ENCODE measurements at regions not wholly inside any gene's neighbourhood (a gene's known extent, or its start where the extent isn't known, plus 50 kb on each side); places are given as distances from the start of the nearest gene placed in this dataset.

DNA sequence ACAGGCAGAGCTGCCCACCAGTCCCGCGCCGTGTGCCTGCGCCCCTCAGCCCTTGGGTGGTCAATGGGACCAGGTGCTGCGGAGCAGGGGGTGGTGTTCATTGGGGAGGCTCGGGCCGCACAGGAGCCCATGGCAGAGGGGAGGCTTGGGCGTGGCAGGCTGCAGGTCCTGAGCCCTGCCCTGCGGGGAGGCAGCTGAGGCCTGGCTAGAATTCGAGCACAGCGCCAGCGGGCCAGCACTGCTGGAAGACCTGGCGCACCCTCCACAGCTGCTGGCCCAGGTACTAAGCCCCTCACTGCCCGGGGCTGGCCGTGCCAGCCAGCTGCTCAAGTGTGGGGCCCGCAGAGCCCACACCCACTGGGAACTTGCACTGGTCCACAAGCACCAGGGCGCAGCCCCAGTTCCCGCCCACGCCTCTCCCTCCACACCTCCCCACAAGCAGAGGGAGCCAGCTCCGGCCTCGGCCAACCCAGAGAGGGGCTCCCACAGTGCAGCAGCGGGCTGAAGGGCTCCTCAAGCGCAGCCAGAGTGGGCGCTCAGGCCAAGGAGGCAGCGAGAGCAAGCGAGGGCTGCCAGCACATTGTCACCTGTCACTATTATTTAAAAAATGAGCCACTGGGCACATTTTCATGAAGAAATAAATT is 645.8 kb downstream of the CENPC start:
- H3K27ac Mint-ChIP-seq: no peak overlapping the region
- H3K9me3 Mint-ChIP-seq: no peaks in the 10 kb centered on the region
- H3K36me3 Mint-ChIP-seq: no peaks in the 10 kb centered on the region
- H3K4me3 Mint-ChIP-seq: no peak overlapping the region
- H3K4me1 Mint-ChIP-seq: no peaks in the 10 kb centered on the region
- no peaks in the 10 kb centered on the region for H3K27me3 Mint-ChIP-seq

DNA sequence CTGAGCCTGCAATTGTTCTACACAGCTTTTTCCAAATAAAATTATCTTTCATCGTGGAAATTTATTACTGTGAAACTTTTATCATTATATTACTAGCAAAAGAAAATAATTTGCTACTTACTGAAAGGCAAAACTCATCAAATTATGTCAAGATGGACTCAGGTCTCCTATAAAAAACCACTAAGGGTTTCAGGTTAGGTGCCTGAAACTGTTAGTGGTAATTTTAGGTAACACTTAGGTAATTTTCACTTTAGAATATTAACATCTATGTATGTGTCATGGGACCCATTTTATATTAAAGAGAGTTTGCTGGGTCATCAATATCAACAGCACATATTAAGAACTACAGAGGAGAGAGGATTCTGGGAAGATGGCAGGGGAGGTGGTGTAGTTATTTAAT is 651.5 kb downstream of the CENPC start:
- no peak overlapping the region for H3K4me3 Mint-ChIP-seq

DNA sequence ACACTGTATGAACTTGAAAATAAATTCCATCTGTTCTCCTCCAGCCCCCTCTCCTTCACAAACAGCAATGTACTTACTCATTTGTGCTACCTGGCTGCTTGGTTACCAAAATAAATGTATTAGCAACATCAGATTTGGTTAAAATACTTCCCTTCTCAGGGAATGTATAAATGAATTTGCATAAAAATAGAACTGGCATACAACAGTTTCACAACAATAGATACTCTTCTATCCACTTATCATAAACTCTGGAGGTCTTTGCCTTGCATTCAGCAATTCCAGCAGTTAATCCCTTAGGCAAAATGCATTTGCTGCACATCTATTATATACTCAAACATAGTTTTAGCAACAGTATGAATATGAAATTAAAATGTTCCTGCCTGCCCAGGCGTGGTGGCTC is 658.2 kb downstream of the CENPC start:
- H3K36me3 Mint-ChIP-seq: peaks cover 4% of the 10 kb centered on the region
- no peak overlapping the region for H3K4me3 Mint-ChIP-seq
- no peak overlapping the region for H3K27ac Mint-ChIP-seq
- no peaks in the 10 kb centered on the region for H3K27me3 Mint-ChIP-seq
- peaks cover 0 to 10% (median 8%) of the 10 kb centered on the region in 3 donors for H3K9me3 Mint-ChIP-seq
- no peaks in the 10 kb centered on the region for H3K4me1 Mint-ChIP-seq

More for the DNA sequence above, 651.5 kb downstream of the CENPC start:
- no peaks in the 10 kb centered on the region for H3K9me3 Mint-ChIP-seq
- H3K4me1 Mint-ChIP-seq: no peaks in the 10 kb centered on the region
- H3K36me3 Mint-ChIP-seq: peaks cover 2% of the 10 kb centered on the region
- no peaks in the 10 kb centered on the region for H3K27me3 Mint-ChIP-seq
- H3K27ac Mint-ChIP-seq: no peak overlapping the region

DNA sequence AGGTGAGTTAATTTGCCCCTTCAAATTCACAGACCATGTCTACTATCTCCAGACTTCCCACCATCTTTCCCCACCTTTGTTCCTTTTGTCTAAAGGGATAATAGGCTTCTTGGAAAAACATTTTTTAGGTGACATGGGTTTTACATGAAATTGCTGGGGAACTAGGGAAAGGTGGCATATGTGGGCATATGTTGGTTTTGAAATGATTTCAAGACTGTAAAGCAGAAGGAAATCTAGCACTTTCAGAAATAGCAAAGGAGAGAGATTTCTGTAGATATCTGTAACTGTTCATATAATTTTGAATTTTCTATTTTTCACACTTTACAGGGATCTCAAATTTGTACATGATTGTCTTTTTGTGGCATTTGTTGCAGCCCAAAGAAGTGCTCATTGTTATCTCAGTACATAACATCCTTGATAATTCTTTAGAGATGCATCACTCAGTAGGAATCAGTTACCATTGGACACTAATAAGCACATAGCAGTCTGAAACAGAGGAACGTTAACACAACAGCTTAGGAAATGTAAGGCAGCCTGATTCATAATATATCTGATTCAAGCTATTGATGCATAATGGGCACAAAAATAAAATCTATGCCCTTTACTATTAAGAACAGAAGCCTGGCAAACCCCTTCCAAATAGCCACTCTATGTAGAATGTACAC is 659.7 kb downstream of the CENPC start:
- no peaks in the 10 kb centered on the region for H3K27me3 Mint-ChIP-seq
- no peaks in the 10 kb centered on the region for H3K4me1 Mint-ChIP-seq
- H3K9me3 Mint-ChIP-seq: peaks cover 0 to 14% (median 10%) of the 10 kb centered on the region in 3 donors
- H3K4me3 Mint-ChIP-seq: no peak overlapping the region
- H3K36me3 Mint-ChIP-seq: peaks cover 2% of the 10 kb centered on the region
- no peak overlapping the region for H3K27ac Mint-ChIP-seq

DNA sequence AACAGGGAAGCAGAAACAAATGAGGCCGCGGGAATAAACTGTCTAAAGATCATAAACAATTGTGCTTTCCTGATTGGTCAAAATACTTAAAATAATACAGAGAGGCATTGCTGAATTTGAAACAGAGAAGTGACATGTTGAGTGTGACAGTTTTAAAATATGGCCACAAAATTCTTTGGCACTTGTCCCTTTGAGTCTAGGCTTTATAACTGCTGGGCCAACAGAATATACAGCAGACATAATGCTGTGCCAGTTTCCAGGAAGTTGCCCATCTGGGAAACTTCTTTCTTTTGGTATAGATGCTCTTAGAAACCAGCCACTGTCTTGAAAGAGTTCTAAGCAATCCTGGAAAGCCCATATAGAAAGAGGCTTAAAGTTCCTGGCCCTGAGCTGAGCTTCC is 668.4 kb downstream of the CENPC start:
- H3K9me3 Mint-ChIP-seq: peaks cover 0 to 8% (median 6%) of the 10 kb centered on the region in 3 donors
- H3K27me3 Mint-ChIP-seq: no peaks in the 10 kb centered on the region
- H3K27ac Mint-ChIP-seq: no peak overlapping the region
- no peaks in the 10 kb centered on the region for H3K4me1 Mint-ChIP-seq
- no peak overlapping the region for H3K4me3 Mint-ChIP-seq
- H3K36me3 Mint-ChIP-seq: no peaks in the 10 kb centered on the region

DNA sequence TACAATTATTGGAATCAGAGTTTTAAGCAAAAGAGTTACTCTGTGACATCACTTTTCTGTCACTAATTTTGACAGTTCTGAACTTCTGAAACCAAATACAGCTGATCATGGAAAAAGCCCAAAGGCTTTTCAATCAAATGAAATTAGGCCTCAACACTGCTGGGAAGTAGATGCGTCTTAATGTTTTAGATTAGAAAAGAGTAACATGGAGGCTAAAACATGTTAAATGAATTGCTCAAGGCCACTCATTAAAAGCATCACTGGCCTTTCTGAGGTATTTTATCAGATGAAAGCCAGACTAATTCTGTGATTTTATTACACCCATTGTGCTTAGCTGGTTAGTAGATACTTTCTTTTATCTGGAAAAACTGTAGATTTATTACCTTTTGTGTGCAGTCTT is 672.6 kb downstream of the CENPC start:
- no peaks in the 10 kb centered on the region for H3K4me1 Mint-ChIP-seq
- no peak overlapping the region for H3K4me3 Mint-ChIP-seq
- H3K36me3 Mint-ChIP-seq: no peaks in the 10 kb centered on the region
- peaks cover 3 to 7% (median 4%) of the 10 kb centered on the region in 3 donors for H3K9me3 Mint-ChIP-seq
- H3K27ac Mint-ChIP-seq: peak overlapping the region in 1 of 3 donors; percentile 43
- no peaks in the 10 kb centered on the region for H3K27me3 Mint-ChIP-seq

DNA sequence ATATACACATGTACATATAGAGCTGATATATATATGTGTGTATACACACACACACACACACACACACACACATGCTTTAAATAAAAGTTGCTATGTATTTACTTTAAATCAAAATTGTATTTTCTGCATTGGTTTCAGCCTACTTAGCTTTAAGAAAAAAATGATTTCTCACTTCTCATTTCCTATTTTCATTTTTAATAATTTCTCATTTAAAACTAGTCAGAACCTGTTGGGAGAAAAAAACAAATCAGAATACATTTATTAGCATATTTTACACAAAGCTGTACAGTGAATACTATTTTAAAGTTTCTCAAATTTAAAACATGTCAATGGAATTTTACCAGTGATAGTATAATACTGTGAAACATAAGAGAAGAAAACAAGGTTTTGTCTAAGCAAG is 681.8 kb downstream of the CENPC start:
- Mint-ChIP-seq H3K27ac (no peak overlapping the region), H3K4me3 (no peak overlapping the region), H3K4me1 (no peaks in the 10 kb centered on the region), H3K9me3 (peaks cover 0 to 6% (median 2%) of the 10 kb centered on the region in 3 donors), H3K36me3 (no peaks in the 10 kb centered on the region), H3K27me3 (no peaks in the 10 kb centered on the region)

DNA sequence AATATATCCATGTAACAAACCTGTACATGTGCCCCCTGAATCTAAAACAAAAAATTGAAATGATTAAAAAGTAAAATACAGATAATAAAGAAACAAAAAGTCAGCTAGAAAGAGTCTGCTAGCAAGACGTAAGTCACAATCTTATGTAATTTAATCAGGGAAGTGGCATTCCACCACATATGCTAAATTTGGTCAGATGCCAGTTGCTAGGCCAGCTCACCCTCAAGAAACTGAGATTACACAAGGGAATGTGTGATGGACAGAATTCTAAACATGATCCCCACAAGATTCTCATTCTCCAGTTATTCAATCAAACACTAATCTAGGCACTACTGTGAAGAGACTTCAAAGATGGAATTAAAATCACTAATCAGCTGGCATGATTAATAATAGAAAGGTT is 689.3 kb downstream of the CENPC start:
- Mint-ChIP-seq H3K27ac (no peak overlapping the region), H3K36me3 (no peaks in the 10 kb centered on the region), H3K27me3 (no peaks in the 10 kb centered on the region), H3K4me3 (no peak overlapping the region), H3K9me3 (peaks cover 0 to 2% (median 0%) of the 10 kb centered on the region in 3 donors), H3K4me1 (no peaks in the 10 kb centered on the region)

DNA sequence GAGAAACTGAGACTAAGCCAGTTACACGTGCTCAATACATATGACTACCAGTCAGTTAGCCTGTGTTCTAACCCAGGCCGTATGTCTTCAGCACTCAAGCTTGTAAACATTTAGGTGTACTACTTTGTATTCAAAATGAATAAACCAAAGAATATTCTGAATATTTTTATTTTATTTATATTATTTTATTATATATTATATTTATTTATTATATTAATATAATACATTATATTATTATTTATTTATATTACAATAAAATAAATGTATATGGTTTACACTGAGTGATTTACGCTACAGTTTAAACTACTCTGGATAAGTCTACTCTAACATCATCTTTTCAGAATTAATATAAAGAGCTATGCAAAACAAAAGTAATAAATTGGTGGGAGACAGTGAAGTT is 691.5 kb downstream of the CENPC start:
- no peak overlapping the region for H3K4me3 Mint-ChIP-seq
- H3K27ac Mint-ChIP-seq: no peak overlapping the region
- no peaks in the 10 kb centered on the region for H3K36me3 Mint-ChIP-seq
- H3K4me1 Mint-ChIP-seq: no peaks in the 10 kb centered on the region
- H3K9me3 Mint-ChIP-seq: peaks cover 0 to 3% (median 0%) of the 10 kb centered on the region in 3 donors
- H3K27me3 Mint-ChIP-seq: no peaks in the 10 kb centered on the region

DNA sequence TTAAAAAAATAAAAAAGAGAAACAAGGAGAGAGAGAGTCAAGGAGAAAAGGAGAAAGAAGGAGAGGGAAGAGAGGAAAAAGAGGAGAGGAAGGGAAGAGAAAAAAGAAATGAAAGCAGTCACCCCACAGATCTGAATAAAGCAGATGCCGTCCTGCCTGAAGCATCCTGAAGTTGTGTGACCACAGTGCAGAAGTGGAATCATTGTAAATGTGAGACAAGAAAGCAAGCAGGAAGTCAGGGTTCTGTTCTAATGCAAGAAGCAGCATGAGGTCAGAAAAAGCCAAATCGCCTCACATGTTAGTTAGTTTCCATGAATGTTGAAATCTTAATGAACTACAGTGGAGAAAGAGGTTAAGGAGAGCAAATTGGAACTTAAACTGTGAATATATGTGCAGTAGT is 692.5 kb downstream of the CENPC start:
- no peaks in the 10 kb centered on the region for H3K36me3 Mint-ChIP-seq
- no peak overlapping the region for H3K27ac Mint-ChIP-seq
- no peaks in the 10 kb centered on the region for H3K27me3 Mint-ChIP-seq
- H3K4me1 Mint-ChIP-seq: no peaks in the 10 kb centered on the region
- H3K9me3 Mint-ChIP-seq: peaks cover 0 to 3% (median 0%) of the 10 kb centered on the region in 3 donors
- no peak overlapping the region for H3K4me3 Mint-ChIP-seq

DNA sequence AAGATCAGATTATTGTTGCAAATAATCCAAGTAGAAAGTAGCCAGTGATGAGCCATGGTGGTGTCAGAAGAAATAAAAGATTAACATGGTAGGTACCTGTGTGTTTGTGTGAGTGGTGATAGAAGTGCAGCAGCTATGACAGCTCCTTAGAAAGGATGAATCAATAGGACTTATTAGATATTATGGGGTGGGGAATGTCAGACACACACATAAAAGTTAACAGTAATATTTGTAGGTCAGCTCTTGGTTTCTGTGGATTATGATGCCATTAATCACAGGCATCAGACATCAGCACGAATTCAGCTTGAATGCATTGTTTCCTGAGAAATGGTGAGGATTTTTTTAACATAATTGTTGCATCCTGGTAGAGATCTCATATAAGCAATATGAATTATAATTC is 695.7 kb downstream of the CENPC start:
- no peaks in the 10 kb centered on the region for H3K36me3 Mint-ChIP-seq
- peaks cover 0 to 4% (median 2%) of the 10 kb centered on the region in 3 donors for H3K9me3 Mint-ChIP-seq
- no peaks in the 10 kb centered on the region for H3K4me1 Mint-ChIP-seq
- H3K27me3 Mint-ChIP-seq: no peaks in the 10 kb centered on the region
- H3K4me3 Mint-ChIP-seq: no peak overlapping the region
- H3K27ac Mint-ChIP-seq: no peak overlapping the region

DNA sequence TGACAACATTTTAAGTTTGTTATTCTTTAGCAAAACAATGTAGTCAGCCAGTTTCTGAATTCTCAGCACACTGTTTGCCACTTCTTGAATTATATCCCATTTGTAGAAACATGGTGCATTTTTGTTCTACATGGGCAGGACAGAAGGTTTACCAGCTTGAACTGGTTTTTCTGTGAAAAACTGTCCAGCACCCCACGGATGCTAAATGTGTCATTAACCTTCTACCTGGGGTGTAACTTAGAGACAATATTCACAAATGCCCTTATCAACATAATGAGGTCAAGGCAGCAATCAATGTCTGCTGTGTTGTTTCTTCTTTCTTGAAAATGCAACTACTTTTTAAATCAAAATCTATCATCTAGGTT is 702.6 kb downstream of the CENPC start:
- Mint-ChIP-seq H3K36me3 (no peaks in the 10 kb centered on the region), H3K4me3 (no peak overlapping the region), H3K4me1 (no peaks in the 10 kb centered on the region), H3K27me3 (no peaks in the 10 kb centered on the region), H3K9me3 (peaks cover 0 to 11% (median 8%) of the 10 kb centered on the region in 3 donors), H3K27ac (no peak overlapping the region)

DNA sequence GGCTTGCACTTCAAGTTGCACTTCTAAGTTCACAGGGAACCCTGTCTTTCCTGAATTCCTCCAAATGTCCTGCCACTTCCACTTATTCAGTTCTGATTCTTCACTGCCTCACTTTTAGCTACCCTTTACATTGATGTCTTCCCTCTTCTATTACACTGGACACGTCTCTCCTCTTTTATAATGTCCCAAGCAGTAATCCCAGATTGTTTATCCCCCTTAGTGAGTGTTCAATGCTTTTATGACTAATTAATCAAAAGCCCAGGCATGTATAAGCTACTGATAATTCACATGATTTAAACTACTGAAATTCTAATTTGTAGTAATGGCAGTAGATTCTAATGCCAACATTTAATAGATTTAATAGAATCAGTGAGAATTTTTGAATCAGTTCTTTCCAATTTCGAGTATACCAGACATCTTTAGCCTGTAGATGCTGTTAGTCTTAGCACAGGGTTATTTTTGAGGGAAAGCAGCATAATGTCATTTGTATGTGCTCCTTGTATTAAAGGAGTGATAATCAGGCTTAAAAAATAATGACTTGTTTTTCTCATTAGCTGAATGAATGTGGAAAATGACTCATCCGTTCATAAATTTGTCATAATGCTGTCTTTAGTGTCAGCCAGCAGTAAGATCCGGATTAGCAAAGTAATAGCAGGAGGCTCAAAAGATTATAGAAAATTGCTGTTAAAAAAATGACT is 703.1 kb downstream of the CENPC start:
- no peaks in the 10 kb centered on the region for H3K4me1 Mint-ChIP-seq
- no peaks in the 10 kb centered on the region for H3K36me3 Mint-ChIP-seq
- H3K27me3 Mint-ChIP-seq: no peaks in the 10 kb centered on the region
- peaks cover 0 to 11% (median 8%) of the 10 kb centered on the region in 3 donors for H3K9me3 Mint-ChIP-seq
- no peak overlapping the region for H3K27ac Mint-ChIP-seq
- no peak overlapping the region for H3K4me3 Mint-ChIP-seq

DNA sequence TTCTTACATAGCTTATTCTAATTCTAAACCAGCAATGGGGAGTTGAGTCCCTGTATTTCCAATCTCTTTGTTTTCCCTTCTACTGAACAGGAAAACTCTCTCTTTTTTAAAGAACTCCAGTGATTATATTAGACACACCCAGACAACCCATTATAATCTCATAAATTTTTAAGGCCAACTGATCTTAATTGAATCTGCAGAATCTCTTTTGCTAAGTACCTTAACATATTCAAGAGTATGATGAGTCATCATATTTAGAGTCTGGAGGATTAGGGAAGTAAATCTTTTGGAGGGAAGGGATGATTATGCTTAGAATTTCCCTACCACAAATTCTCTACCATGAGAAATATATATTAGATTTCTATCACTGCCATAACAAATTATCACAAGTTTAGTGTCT is 705.1 kb downstream of the CENPC start:
- H3K9me3 Mint-ChIP-seq: peaks cover 0 to 11% (median 5%) of the 10 kb centered on the region in 3 donors
- H3K4me3 Mint-ChIP-seq: no peak overlapping the region
- no peaks in the 10 kb centered on the region for H3K27me3 Mint-ChIP-seq
- H3K4me1 Mint-ChIP-seq: no peaks in the 10 kb centered on the region
- H3K27ac Mint-ChIP-seq: no peak overlapping the region
- no peaks in the 10 kb centered on the region for H3K36me3 Mint-ChIP-seq

DNA sequence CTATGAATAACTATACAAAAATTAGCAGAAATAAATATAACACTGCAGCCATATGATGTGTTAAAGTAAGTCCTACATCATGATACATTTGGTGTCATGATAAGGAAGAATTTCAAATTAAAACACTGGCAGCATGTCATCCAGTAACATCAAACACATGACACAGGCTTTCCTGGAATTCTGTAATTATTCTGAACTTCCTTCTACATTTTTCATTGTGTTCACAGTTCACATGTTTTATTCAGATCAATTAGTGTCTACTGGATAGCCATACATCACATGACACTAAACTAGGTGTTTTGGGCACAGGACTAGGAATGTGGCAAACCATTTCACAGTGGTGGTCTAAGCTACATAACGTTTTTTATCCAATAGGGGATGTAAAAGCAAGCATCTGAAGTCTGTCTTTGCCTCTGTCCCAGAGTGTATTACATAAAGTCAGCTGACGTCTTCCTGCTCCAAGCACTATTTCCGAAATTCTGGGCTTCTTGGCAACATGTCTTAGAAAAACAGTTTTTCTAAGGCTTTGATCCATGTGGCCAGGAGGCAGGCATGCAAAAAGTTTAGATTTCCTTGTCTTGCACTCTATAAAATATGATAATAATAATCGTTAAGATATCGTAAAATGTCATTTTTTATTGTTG is 707.9 kb downstream of the CENPC start:
- Mint-ChIP-seq H3K9me3 (peaks cover 0 to 5% (median 2%) of the 10 kb centered on the region in 3 donors), H3K4me1 (no peaks in the 10 kb centered on the region), H3K27ac (no peak overlapping the region), H3K4me3 (no peak overlapping the region), H3K36me3 (no peaks in the 10 kb centered on the region), H3K27me3 (no peaks in the 10 kb centered on the region)

All from IgD-negative memory B cell (primary cell).